Hepatocyte (in vitro differentiated cells): ENCODE measurements at regions not wholly inside any gene's neighbourhood (a gene's known extent, or its start where the extent isn't known, plus 50 kb on each side); places are given as distances from the start of the nearest gene placed in this dataset.

Experiments used
- EZH2phosphoT487 ChIP-seq: fragments of 200-600 bp; sonication (generic); IDR thresholded peaks from one replicate; pipeline ENCODE4 v1.6.1; 2018; ENCODE audit warnings: antibody characterized with exemption, mild to moderate bottlenecking, low read depth, moderate library complexity; ENCODE audit not compliant: unreplicated experiment, severe bottlenecking
- TF ChIP-seq, protein P1 (sequence below): fragments of 200-600 bp; sonication (generic); IDR thresholded peaks from 2 replicates; pipeline ENCODE4 v1.5.1; 2016; ENCODE audit warnings: antibody characterized with exemption, mild to moderate bottlenecking; ENCODE audit not compliant: poor library complexity

GRCh38 chr3:178112134-178112533 lies 424.1 kb upstream of the KCNMB2 start:
- TF ChIP-seq, protein P1, sequence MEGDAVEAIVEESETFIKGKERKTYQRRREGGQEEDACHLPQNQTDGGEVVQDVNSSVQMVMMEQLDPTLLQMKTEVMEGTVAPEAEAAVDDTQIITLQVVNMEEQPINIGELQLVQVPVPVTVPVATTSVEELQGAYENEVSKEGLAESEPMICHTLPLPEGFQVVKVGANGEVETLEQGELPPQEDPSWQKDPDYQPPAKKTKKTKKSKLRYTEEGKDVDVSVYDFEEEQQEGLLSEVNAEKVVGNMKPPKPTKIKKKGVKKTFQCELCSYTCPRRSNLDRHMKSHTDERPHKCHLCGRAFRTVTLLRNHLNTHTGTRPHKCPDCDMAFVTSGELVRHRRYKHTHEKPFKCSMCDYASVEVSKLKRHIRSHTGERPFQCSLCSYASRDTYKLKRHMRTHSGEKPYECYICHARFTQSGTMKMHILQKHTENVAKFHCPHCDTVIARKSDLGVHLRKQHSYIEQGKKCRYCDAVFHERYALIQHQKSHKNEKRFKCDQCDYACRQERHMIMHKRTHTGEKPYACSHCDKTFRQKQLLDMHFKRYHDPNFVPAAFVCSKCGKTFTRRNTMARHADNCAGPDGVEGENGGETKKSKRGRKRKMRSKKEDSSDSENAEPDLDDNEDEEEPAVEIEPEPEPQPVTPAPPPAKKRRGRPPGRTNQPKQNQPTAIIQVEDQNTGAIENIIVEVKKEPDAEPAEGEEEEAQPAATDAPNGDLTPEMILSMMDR: no peak
- TF ChIP-seq EZH2phosphoT487: no peak
